Caki2 (cell line): ENCODE measurements at regions not wholly inside any gene's neighbourhood (a gene's known extent, or its start where the extent isn't known, plus 50 kb on each side); places are given as distances from the start of the nearest gene placed in this dataset.
A peak's percentile ranks its signal among the peaks of the same experiment; 100 is the strongest.

Experiments used
- DNase-seq: peaks from one replicate; pipeline ENCODE4 v3.0.0-alpha.2; 2015; ENCODE audit warnings: low read depth
- in situ Hi-C: cut with HindIII; loops from 2 replicates; pipeline ENCODE4 v1.10.0; 2016; ENCODE audit warnings: low sequenced_read_pairs, low pct_unique_long_range_greater_than_20kb, mixed read lengths

- in situ Hi-C loops = no loop called here
- DNase-seq = no peak
These were observed 245.3 kb upstream of the ZP4 start for GRCh38 chr1:238135708-238136664.

GRCh38 chr1:238129677-238130076, 239.0 kb upstream of the ZP4 start:
- peak; percentile 34 for DNase-seq
- in situ Hi-C loops = no loop called here

GRCh38 chr1:238123201-238123600, 232.5 kb upstream of the ZP4 start:
- no peak for DNase-seq
- in situ Hi-C loops = no loop called here

GRCh38 chr1:238119861-238120260, 229.1 kb upstream of the ZP4 start:
- DNase-seq = no peak
- in situ Hi-C loops = no loop called here

- DNase-seq = no peak
- in situ Hi-C loops = no loop called here
These were observed 228.3 kb upstream of the ZP4 start for GRCh38 chr1:238119060-238119459.

- in situ Hi-C loops = no loop called here
- DNase-seq = no peak
These were observed 225.1 kb upstream of the ZP4 start for GRCh38 chr1:238115852-238116251.

GRCh38 chr1:238112952-238113621, 222.4 kb upstream of the ZP4 start:
- DNase-seq = no peak
- in situ Hi-C loops = no loop called here

- in situ Hi-C loops = no loop called here
- DNase-seq = no peak
These were observed 220.8 kb upstream of the ZP4 start for GRCh38 chr1:238111516-238111915.

- no peak for DNase-seq
- in situ Hi-C loops = no loop called here
These were observed 220.4 kb upstream of the ZP4 start for GRCh38 chr1:238111081-238111480.

- in situ Hi-C loops = no loop called here
- DNase-seq = no peak
These were observed 217.7 kb upstream of the ZP4 start for GRCh38 chr1:238108417-238108816.

- no peak for DNase-seq
- in situ Hi-C loops = no loop called here
These were observed 216.6 kb upstream of the ZP4 start for GRCh38 chr1:238107322-238107721.

- in situ Hi-C loops = no loop called here
These were observed 214.0 kb upstream of the ZP4 start for GRCh38 chr1:238104752-238105151.

GRCh38 chr1:238101923-238102322, 211.2 kb upstream of the ZP4 start:
- in situ Hi-C loops = no loop called here
- no peak for DNase-seq

More at GRCh38 chr1:238104752-238105151, 214.0 kb upstream of the ZP4 start:
- no peak for DNase-seq

- in situ Hi-C loops = no loop called here
- DNase-seq = no peak
These were observed 209.1 kb upstream of the ZP4 start for GRCh38 chr1:238099871-238100270.

- in situ Hi-C loops = no loop called here
- DNase-seq = no peak
These were observed 198.9 kb upstream of the ZP4 start for GRCh38 chr1:238089615-238090014.

GRCh38 chr1:238088560-238089290, 198.0 kb upstream of the ZP4 start:
- DNase-seq = peak; percentile 29
- in situ Hi-C loops = no loop called here

- in situ Hi-C loops = no loop called here
- DNase-seq = no peak
These were observed 183.3 kb upstream of the ZP4 start for GRCh38 chr1:238073991-238074390.

GRCh38 chr1:238071061-238071460, 180.3 kb upstream of the ZP4 start:
- DNase-seq = no peak
- in situ Hi-C loops = no loop called here

- in situ Hi-C loops = no loop called here
- peak; percentile 86 for DNase-seq
These were observed 172.7 kb upstream of the ZP4 start for GRCh38 chr1:238063454-238063853.
